Tibial artery (tissue), 4 donors: ENCODE measurements at regions not wholly inside any gene's neighbourhood (a gene's known extent, or its start where the extent isn't known, plus 50 kb on each side); places are given as distances from the start of the nearest gene placed in this dataset.

Experiments used
- DNase-seq, 2 donors: peaks; one replicate each; pipeline ENCODE4 v3.0.0-alpha.2; 2019
- H3K27ac ChIP-seq, 2 donors: fragments of 200-600 bp; sonication (generic) in 1 of 2; 1 replicate in 1 of 2; 2 replicates in 1 of 2; pipeline ENCODE4 v1.5.1; 2018 to 2019; ENCODE audit warnings: mild to moderate bottlenecking in 1 of 2
- H3K27me3 ChIP-seq, 2 donors: fragments of 200-600 bp; sonication (generic) in 1 of 2; one replicate each; pipeline versions ENCODE4 v1.5.1 to v1.6.0; 2016 to 2019
- H3K36me3 ChIP-seq, 3 donors: fragments of 200-600 bp; sonication (generic) in 2 of 3; one replicate each; pipeline ENCODE4 v1.5.1; 2016 to 2019; ENCODE audit warnings: mild to moderate bottlenecking in 2 of 3
- H3K4me1 ChIP-seq, 4 donors: fragments of 200-600 bp; sonication (generic) in 2 of 4; 1 replicate in 3 of 4; 2 replicates in 1 of 4; pipeline ENCODE4 v1.5.1; 2016 to 2019
- H3K4me3 ChIP-seq, 2 donors: fragments of 200-600 bp; sonication (generic) in 1 of 2; 1 replicate in 1 of 2; 2 replicates in 1 of 2; pipeline ENCODE4 v1.5.1; 2018 to 2019; ENCODE audit warnings: mild to moderate bottlenecking in 2 of 2
- H3K9me3 ChIP-seq, 3 donors: fragments of 200-600 bp; sonication (generic) in 1 of 3; one replicate each; pipeline ENCODE4 v1.5.1; 2016 to 2019
- intact Hi-C: fragments of 100-400 bp; cut with DNase I; formaldehyde crosslinking; loops from one replicate; pipeline ENCODE4 v1.15.0; 2023; ENCODE audit warnings: low total_unique reads
- TF ChIP-seq, protein P1 (sequence below), 2 experiments: fragments of 200-600 bp in 1 of 2; fragments of 450-650 bp in 1 of 2; IDR thresholded peaks; one replicate each; pipeline ENCODE4 v1.5.1; 2017 to 2019; ENCODE audit warnings: antibody characterized with exemption in 2 of 2, mild to moderate bottlenecking in 1 of 2, moderate library complexity in 1 of 2

- H3K9me3 ChIP-seq, result no peaks in the 10 kb centered on the region
- H3K27ac ChIP-seq, result no peak overlapping the region
- H3K36me3 ChIP-seq, result no peaks in the 10 kb centered on the region
- no peaks in the 10 kb centered on the region for H3K4me1 ChIP-seq
- no peak for DNase-seq
- intact Hi-C loops, result no loop called here
- H3K4me3 ChIP-seq, result no peak overlapping the region
- H3K27me3 ChIP-seq, result no peaks in the 10 kb centered on the region
- TF ChIP-seq, protein P1, sequence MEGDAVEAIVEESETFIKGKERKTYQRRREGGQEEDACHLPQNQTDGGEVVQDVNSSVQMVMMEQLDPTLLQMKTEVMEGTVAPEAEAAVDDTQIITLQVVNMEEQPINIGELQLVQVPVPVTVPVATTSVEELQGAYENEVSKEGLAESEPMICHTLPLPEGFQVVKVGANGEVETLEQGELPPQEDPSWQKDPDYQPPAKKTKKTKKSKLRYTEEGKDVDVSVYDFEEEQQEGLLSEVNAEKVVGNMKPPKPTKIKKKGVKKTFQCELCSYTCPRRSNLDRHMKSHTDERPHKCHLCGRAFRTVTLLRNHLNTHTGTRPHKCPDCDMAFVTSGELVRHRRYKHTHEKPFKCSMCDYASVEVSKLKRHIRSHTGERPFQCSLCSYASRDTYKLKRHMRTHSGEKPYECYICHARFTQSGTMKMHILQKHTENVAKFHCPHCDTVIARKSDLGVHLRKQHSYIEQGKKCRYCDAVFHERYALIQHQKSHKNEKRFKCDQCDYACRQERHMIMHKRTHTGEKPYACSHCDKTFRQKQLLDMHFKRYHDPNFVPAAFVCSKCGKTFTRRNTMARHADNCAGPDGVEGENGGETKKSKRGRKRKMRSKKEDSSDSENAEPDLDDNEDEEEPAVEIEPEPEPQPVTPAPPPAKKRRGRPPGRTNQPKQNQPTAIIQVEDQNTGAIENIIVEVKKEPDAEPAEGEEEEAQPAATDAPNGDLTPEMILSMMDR (IDR thresholded peaks at IDR 0.05), result no peak
These were observed 127.5 kb upstream of the RMST start for GRCh38 chr12:97335115-97335514.

DNA sequence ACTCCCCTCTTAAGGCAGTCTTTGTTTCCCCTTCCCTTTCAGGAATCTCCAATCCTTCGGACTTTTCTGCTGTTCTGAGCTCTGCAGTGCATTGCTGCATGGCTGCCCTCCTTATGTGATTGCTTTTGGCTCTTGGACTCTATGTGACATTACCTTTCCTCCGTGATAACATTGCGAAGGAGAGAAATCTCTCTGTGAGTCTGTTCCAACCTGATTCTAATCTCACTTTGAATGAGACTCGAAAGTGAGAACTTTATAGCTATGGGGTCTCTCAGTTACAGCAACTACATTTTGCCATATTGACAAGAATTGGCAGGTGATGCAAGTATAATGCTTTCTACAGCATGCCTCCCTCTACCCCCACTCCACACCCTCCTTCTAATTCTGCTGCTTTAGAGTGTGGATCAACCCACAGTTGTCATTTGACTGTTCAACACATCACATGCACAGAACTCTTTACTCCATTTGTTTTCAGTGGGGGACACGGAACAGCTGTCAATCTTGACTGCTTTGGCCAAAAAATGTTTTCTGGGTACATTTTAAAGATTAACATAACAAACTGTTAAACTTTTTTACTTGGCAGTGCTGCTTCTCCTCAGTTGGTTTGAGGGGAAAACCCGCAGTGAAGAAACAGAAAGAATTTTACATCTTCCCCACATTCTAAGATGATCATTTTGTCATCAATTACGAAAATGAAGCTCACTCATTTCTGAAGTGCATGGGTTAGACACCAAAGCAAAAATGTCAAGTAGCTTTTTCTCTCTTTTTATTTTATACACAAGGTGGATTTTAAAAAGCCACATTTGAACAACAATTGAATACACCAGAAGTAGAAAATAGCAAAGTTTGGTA lies 125.5 kb upstream of the RMST start:
- no peaks in the 10 kb centered on the region for H3K27me3 ChIP-seq
- no peak for DNase-seq
- intact Hi-C loops, result no loop called here
- TF ChIP-seq, protein P1 (IDR thresholded peaks at IDR 0.05), result no peak
- H3K4me3 ChIP-seq, result no peak overlapping the region
- no peak overlapping the region for H3K27ac ChIP-seq
- H3K9me3 ChIP-seq, result no peaks in the 10 kb centered on the region
- no peaks in the 10 kb centered on the region for H3K4me1 ChIP-seq
- no peaks in the 10 kb centered on the region for H3K36me3 ChIP-seq

DNA sequence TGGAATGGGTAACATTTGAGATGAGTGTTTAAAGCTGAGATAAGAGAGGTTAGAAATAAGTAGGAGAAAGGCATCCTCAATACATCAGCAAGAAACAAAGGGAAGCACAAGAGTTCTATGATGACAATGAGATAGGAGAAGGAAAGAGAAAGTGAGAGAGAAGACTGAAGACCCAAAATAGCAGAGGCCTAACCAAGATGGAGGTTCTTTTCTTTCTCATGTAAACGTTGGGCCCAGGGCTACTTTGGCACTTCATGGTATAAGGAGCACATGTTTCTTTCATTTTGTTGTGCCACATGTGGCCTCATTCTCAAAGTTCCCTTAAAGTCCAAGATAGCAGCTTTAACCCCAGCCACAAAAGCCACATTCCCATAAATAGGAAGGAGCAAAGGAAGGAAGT lies 120.5 kb upstream of the RMST start:
- H3K4me3 ChIP-seq, result no peak overlapping the region
- intact Hi-C loops, result no loop called here
- H3K27me3 ChIP-seq, result no peaks in the 10 kb centered on the region
- TF ChIP-seq, protein P1 (IDR thresholded peaks at IDR 0.05), result no peak
- no peaks in the 10 kb centered on the region for H3K4me1 ChIP-seq
- no peaks in the 10 kb centered on the region for H3K36me3 ChIP-seq
- DNase-seq, result no peak
- no peak overlapping the region for H3K27ac ChIP-seq
- H3K9me3 ChIP-seq, result no peaks in the 10 kb centered on the region

GRCh38 chr12:97347956-97348355 lies 114.6 kb upstream of the RMST start:
- Histone ChIP-seq H3K9me3 (no peaks in the 10 kb centered on the region), H3K27ac (no peak overlapping the region), H3K4me1 (no peaks in the 10 kb centered on the region), H3K36me3 (no peaks in the 10 kb centered on the region), H3K27me3 (no peaks in the 10 kb centered on the region), H3K4me3 (no peak overlapping the region)
- TF ChIP-seq, protein P1 (IDR thresholded peaks at IDR 0.05), result no peak
- DNase-seq, result no peak
- intact Hi-C loops, result no loop called here

DNA sequence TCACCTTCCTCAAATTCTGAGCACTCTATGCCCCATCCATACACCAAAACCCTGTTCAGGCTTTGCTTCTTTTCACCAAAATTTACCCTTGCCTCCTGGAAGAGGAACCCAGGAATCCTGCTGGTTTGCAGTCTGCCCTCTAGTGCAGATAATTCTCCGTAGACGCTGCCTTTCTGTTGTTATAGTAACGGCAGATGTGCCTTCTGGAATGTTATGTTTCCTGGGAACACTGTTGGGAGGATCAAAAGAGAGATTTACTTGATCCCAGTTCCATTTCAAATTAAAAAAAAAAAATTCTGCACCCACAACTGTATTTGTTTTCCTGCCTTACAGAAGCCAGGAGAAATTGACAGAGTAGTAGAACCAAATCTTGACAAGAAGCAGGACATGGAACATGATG lies 104.2 kb upstream of the RMST start:
- Histone ChIP-seq H3K36me3 (no peaks in the 10 kb centered on the region), H3K4me1 (no peaks in the 10 kb centered on the region), H3K27me3 (no peaks in the 10 kb centered on the region), H3K9me3 (no peaks in the 10 kb centered on the region), H3K4me3 (no peak overlapping the region), H3K27ac (no peak overlapping the region)
- TF ChIP-seq, protein P1 (IDR thresholded peaks at IDR 0.05), result no peak
- no peak for DNase-seq
- intact Hi-C loops, result no loop called here
